GM13976 (cell line): ENCODE measurements at regions not wholly inside any gene's neighbourhood (a gene's known extent, or its start where the extent isn't known, plus 50 kb on each side); places are given as distances from the start of the nearest gene placed in this dataset.

Source experiments
- DNase-seq: peaks from one replicate; pipeline ENCODE4 v3.0.0; 2012; ENCODE audit warnings: low spot score
- in situ Hi-C: fragments of 300-500 bp; cut with MboI; formaldehyde crosslinking; loops from one replicate; pipeline ENCODE4 v1.12.0; 2022; ENCODE audit warnings: low sequenced_read_pairs, mixed read lengths, inconsistent platforms; ENCODE audit not compliant: unreplicated experiment
- TF ChIP-seq, protein P1 (sequence below): IDR thresholded peaks from 2 replicates; pipeline ENCODE4 v1.5.1; 2012; ENCODE audit warnings: borderline replicate concordance, mild to moderate bottlenecking; ENCODE audit not compliant: insufficient read depth; ENCODE audit errors: extremely low read depth, missing control alignments, control extremely low read depth

GRCh38 chr1:229810961-229811360 lies 184.9 kb downstream of the URB2 start:
- TF ChIP-seq, protein P1, sequence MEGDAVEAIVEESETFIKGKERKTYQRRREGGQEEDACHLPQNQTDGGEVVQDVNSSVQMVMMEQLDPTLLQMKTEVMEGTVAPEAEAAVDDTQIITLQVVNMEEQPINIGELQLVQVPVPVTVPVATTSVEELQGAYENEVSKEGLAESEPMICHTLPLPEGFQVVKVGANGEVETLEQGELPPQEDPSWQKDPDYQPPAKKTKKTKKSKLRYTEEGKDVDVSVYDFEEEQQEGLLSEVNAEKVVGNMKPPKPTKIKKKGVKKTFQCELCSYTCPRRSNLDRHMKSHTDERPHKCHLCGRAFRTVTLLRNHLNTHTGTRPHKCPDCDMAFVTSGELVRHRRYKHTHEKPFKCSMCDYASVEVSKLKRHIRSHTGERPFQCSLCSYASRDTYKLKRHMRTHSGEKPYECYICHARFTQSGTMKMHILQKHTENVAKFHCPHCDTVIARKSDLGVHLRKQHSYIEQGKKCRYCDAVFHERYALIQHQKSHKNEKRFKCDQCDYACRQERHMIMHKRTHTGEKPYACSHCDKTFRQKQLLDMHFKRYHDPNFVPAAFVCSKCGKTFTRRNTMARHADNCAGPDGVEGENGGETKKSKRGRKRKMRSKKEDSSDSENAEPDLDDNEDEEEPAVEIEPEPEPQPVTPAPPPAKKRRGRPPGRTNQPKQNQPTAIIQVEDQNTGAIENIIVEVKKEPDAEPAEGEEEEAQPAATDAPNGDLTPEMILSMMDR: no peak
- in situ Hi-C loops: no loop called here
- no peak for DNase-seq

DNA sequence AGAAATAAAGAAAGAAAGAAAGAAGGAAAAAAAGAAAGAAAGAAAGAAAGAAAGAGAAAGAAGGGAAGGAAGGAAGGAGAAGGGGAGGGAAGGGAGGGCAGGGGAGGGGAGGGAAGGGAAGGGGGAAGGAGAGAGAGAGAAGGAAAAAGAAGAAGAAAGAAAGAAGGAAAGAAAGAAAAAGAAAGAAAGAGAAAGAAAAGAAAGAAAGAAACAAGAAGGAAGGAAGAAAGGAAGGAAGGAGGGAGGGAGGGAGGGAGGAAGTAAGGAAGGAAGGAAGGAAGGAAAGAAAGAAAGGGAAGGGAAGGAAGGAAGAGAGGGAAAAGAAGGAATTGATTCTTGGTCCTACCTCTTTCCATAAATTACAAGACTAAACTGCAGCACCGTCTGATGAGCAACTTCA lies 186.1 kb downstream of the URB2 start:
- DNase-seq: no peak
- TF ChIP-seq, protein P1: no peak
- in situ Hi-C loops: no loop called here

- no peak for DNase-seq
- TF ChIP-seq, protein P1: no peak
- in situ Hi-C loops: no loop called here
Observed at GRCh38 chr1:229812693-229813092, 186.6 kb downstream of the URB2 start.

- in situ Hi-C loops: no loop called here
- DNase-seq: no peak
- TF ChIP-seq, protein P1: no peak
Observed at GRCh38 chr1:229815076-229815475, 189.0 kb downstream of the URB2 start.

DNA sequence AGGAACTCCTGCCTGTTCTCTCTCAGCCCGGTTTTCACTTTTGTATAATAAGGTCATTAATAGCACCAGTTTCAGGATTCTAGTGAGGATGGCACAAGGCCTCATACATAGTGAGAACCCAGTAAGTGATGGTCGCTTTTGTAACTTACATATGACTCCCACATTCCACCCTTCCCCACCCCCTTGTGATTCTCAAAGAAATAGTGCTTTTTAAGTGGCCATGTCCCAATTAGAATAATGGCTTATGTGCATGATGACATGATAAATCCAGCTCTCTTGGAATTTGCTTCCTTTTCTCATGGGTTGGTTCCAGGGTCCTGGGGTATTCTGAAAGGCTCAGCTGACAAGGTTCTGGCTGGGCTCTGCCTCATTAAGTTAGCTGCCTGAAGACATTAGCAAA lies 189.9 kb downstream of the URB2 start:
- no peak for DNase-seq
- in situ Hi-C loops: no loop called here

DNA sequence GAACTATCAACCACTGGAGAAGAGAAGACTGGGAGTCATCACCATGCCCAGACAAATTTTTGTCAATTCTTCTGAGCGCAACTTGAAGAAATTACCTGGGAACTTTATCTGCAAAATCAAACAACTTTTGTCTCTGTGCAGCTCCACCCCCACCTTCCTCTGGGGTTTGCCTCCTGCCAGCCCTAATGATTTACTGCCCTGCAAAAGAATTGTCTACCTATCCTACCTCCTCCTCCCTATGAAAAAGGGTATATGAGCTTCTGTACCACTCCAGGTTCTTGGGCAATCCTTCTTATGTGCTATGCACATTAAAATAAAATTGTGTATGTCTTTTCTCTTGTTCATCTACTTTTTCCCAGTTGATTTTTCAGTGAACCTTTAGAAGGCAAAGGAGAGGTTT lies 191.9 kb downstream of the URB2 start:
- TF ChIP-seq, protein P1: no peak
- DNase-seq: no peak
- in situ Hi-C loops: no loop called here

More for the DNA sequence above, 189.9 kb downstream of the URB2 start:
- TF ChIP-seq, protein P1: no peak

GRCh38 chr1:229819091-229819490 lies 193.0 kb downstream of the URB2 start:
- in situ Hi-C loops: no loop called here
- DNase-seq: no peak
- TF ChIP-seq, protein P1: no peak
